ENCODE measurements at regions not wholly inside any gene's neighbourhood (a gene's known extent, or its start where the extent isn't known, plus 50 kb on each side); places are given as distances from the start of the nearest gene placed in this dataset.

DNA sequence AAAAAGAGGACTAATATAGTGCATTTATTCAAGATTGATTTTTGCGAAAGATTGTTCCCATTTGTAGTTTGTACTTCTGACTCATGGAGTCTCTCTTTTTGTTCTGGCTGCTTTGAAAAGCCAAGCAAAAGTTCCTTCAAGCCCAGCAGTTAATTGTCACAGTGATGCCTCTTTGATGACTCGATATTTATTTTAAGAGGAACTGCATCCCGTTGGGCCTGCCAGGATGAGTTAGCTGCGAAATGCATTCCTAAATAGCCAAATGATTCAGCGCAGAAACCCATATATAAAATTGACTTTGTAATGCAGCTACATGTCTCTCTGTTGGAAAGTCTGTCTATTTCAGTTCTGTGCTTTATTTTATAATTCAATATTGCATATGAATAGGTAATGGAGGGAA lies 295.1 kb downstream of the GBA3 start:
- Histone ChIP-seq H3K4me3 (ENCODE audit: low read depth in 1 of 2, low read length in 2 of 2) (no peak overlapping the region), H3K27ac (ENCODE audit: low read length) (no peak overlapping the region), H2AFZ (ENCODE audit: low read depth, low read length) (no peak overlapping the region), H3K4me1 (ENCODE audit: insufficient read depth, low read length) (no peaks in the 10 kb centered on the region), H3K36me3 (ENCODE audit: insufficient read depth, low read length) (no peaks in the 10 kb centered on the region), H3K9me3 (ENCODE audit: insufficient read depth, low read length, severe bottlenecking) (no peaks in the 10 kb centered on the region), H4K20me1 (ENCODE audit: insufficient read depth, low read length) (no peaks in the 10 kb centered on the region), H3K27me3 (ENCODE audit: insufficient read depth, low read length, poor library complexity) (no peaks in the 10 kb centered on the region), H3K79me2 (ENCODE audit: insufficient read depth, low read length) (no peaks in the 10 kb centered on the region), H3K4me2 (ENCODE audit: insufficient read depth, low read length) (no peak overlapping the region), H3K9ac (ENCODE audit: low read depth, low read length) (no peak overlapping the region)
- ATAC-seq (ENCODE audit: insufficient read depth, low read depth) (no peak), DNase-seq (no peak)
- TF ChIP-seq, protein P1, sequence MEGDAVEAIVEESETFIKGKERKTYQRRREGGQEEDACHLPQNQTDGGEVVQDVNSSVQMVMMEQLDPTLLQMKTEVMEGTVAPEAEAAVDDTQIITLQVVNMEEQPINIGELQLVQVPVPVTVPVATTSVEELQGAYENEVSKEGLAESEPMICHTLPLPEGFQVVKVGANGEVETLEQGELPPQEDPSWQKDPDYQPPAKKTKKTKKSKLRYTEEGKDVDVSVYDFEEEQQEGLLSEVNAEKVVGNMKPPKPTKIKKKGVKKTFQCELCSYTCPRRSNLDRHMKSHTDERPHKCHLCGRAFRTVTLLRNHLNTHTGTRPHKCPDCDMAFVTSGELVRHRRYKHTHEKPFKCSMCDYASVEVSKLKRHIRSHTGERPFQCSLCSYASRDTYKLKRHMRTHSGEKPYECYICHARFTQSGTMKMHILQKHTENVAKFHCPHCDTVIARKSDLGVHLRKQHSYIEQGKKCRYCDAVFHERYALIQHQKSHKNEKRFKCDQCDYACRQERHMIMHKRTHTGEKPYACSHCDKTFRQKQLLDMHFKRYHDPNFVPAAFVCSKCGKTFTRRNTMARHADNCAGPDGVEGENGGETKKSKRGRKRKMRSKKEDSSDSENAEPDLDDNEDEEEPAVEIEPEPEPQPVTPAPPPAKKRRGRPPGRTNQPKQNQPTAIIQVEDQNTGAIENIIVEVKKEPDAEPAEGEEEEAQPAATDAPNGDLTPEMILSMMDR (IDR thresholded peaks at IDR 0.05; ENCODE audit: borderline replicate concordance, extremely low read depth, low read length, poor library complexity, severe bottlenecking), result no peak
- no peak for TF ChIP-seq EZH2 (IDR thresholded peaks at IDR 0.05; ENCODE audit: borderline replicate concordance, low read depth, low read length, severe bottlenecking)

DNA sequence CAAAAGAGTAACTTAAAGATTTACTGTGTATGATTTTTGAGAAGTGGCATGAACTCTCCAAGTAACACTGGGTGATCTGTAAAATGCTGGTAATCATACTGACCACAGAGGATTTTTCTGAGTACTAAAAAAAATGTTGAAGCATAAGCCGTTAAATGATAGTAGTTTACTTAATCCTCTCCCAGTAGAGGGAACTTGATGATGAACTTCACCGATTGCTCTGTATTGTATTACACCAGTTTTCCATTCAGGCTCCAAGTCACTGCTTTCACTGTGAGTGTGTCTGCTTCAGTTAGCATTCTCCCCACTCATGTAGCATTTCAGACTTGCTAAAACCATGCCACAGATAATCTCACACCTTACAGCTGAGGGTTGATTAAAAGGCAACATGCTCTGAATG lies 294.1 kb downstream of the GBA3 start:
- H2AFZ ChIP-seq (ENCODE audit: low read depth, low read length), result no peak overlapping the region
- H3K4me1 ChIP-seq (ENCODE audit: insufficient read depth, low read length), result no peaks in the 10 kb centered on the region
- H3K9ac ChIP-seq (ENCODE audit: low read depth, low read length), result no peak overlapping the region
- no peak for TF ChIP-seq EZH2 (IDR thresholded peaks at IDR 0.05; ENCODE audit: borderline replicate concordance, low read depth, low read length, severe bottlenecking)
- TF ChIP-seq, protein P1 (IDR thresholded peaks at IDR 0.05; ENCODE audit: borderline replicate concordance, extremely low read depth, low read length, poor library complexity, severe bottlenecking), result no peak
- DNase-seq (no peak), ATAC-seq (ENCODE audit: insufficient read depth, low read depth) (no peak)
- H4K20me1 ChIP-seq (ENCODE audit: insufficient read depth, low read length), result no peaks in the 10 kb centered on the region
- H3K36me3 ChIP-seq (ENCODE audit: insufficient read depth, low read length), result no peaks in the 10 kb centered on the region
- H3K27ac ChIP-seq (ENCODE audit: low read length), result no peak overlapping the region
- H3K4me3 ChIP-seq (ENCODE audit: low read depth in 1 of 2, low read length in 2 of 2), result no peak overlapping the region
- no peaks in the 10 kb centered on the region for H3K27me3 ChIP-seq (ENCODE audit: insufficient read depth, low read length, poor library complexity)
- H3K4me2 ChIP-seq (ENCODE audit: insufficient read depth, low read length), result no peak overlapping the region
- no peaks in the 10 kb centered on the region for H3K79me2 ChIP-seq (ENCODE audit: insufficient read depth, low read length)
- no peaks in the 10 kb centered on the region for H3K9me3 ChIP-seq (ENCODE audit: insufficient read depth, low read length, severe bottlenecking)

DNA sequence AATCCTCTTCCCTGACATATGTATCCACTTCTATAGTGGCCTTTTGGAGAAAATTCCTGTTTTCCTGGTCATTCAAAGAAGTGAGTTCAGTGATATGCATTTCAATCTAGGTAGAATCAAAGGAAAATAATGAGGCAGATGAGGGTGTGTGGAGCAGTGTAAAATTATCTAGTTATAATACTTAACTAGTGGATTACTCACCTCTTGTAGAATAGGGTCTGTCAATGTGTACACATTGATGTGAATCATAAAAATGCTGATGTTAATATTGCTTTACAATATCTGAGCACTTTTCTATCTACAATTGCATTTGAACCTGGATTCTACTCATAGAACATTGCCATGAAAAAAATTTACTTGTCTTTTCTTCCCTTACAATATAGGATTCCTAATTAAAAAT lies 293.5 kb downstream of the GBA3 start:
- DNase-seq (no peak), ATAC-seq (ENCODE audit: insufficient read depth, low read depth) (no peak)
- Histone ChIP-seq H3K27me3 (ENCODE audit: insufficient read depth, low read length, poor library complexity) (no peaks in the 10 kb centered on the region), H4K20me1 (ENCODE audit: insufficient read depth, low read length) (no peaks in the 10 kb centered on the region), H3K9ac (ENCODE audit: low read depth, low read length) (no peak overlapping the region), H3K36me3 (ENCODE audit: insufficient read depth, low read length) (no peaks in the 10 kb centered on the region), H3K27ac (ENCODE audit: low read length) (no peak overlapping the region), H3K4me3 (ENCODE audit: low read depth in 1 of 2, low read length in 2 of 2) (no peak overlapping the region), H3K4me1 (ENCODE audit: insufficient read depth, low read length) (no peaks in the 10 kb centered on the region), H3K79me2 (ENCODE audit: insufficient read depth, low read length) (no peaks in the 10 kb centered on the region), H3K4me2 (ENCODE audit: insufficient read depth, low read length) (no peak overlapping the region), H3K9me3 (ENCODE audit: insufficient read depth, low read length, severe bottlenecking) (no peaks in the 10 kb centered on the region), H2AFZ (ENCODE audit: low read depth, low read length) (no peak overlapping the region)
- TF ChIP-seq EZH2 (IDR thresholded peaks at IDR 0.05; ENCODE audit: borderline replicate concordance, low read depth, low read length, severe bottlenecking), result no peak
- TF ChIP-seq, protein P1 (IDR thresholded peaks at IDR 0.05; ENCODE audit: borderline replicate concordance, extremely low read depth, low read length, poor library complexity, severe bottlenecking), result no peak

GRCh38 chr4:22984390-22984789 lies 291.7 kb downstream of the GBA3 start:
- Histone ChIP-seq H3K27me3 (ENCODE audit: insufficient read depth, low read length, poor library complexity) (no peaks in the 10 kb centered on the region), H2AFZ (ENCODE audit: low read depth, low read length) (no peak overlapping the region), H4K20me1 (ENCODE audit: insufficient read depth, low read length) (no peaks in the 10 kb centered on the region), H3K9ac (ENCODE audit: low read depth, low read length) (no peak overlapping the region), H3K4me1 (ENCODE audit: insufficient read depth, low read length) (no peaks in the 10 kb centered on the region), H3K36me3 (ENCODE audit: insufficient read depth, low read length) (no peaks in the 10 kb centered on the region), H3K4me2 (ENCODE audit: insufficient read depth, low read length) (no peak overlapping the region), H3K79me2 (ENCODE audit: insufficient read depth, low read length) (no peaks in the 10 kb centered on the region), H3K27ac (ENCODE audit: low read length) (no peak overlapping the region), H3K9me3 (ENCODE audit: insufficient read depth, low read length, severe bottlenecking) (no peaks in the 10 kb centered on the region), H3K4me3 (ENCODE audit: low read depth in 1 of 2, low read length in 2 of 2) (no peak overlapping the region)
- no peak for TF ChIP-seq EZH2 (IDR thresholded peaks at IDR 0.05; ENCODE audit: borderline replicate concordance, low read depth, low read length, severe bottlenecking)
- TF ChIP-seq, protein P1 (IDR thresholded peaks at IDR 0.05; ENCODE audit: borderline replicate concordance, extremely low read depth, low read length, poor library complexity, severe bottlenecking), result no peak
- ATAC-seq (ENCODE audit: insufficient read depth, low read depth) (no peak), DNase-seq (no peak)

All from DND-41 (cell line).